Uterus (tissue), 3 donors: ENCODE measurements at regions not wholly inside any gene's neighbourhood (a gene's known extent, or its start where the extent isn't known, plus 50 kb on each side); places are given as distances from the start of the nearest gene placed in this dataset. TPM values are rescaled to one million over a fixed set of nuclear protein-coding genes. Genes with fewer than 3 reads are reported as not detected.

Experiments used
- DNase-seq, 2 donors: peaks; one replicate each; pipeline ENCODE4 v3.0.0-alpha.2; 2019 to 2020
- H3K27ac ChIP-seq, 2 donors: fragments of 200-600 bp; sonication (generic); 1 replicate in 1 of 2; 2 replicates in 1 of 2; pipeline ENCODE4 v1.5.1; 2016 to 2018
- H3K27me3 ChIP-seq, 2 donors: fragments of 200-600 bp; sonication (generic); one replicate each; pipeline ENCODE4 v1.5.1; 2018 to 2019; ENCODE audit warnings: control low read depth in 1 of 2
- H3K36me3 ChIP-seq, 2 donors: fragments of 200-600 bp; sonication (generic); one replicate each; pipeline ENCODE4 v1.5.1; 2019; ENCODE audit warnings: control low read depth in 1 of 2
- H3K4me1 ChIP-seq, 2 donors: fragments of 200-600 bp; sonication (generic); one replicate each; pipeline ENCODE4 v1.5.1; 2018 to 2019; ENCODE audit warnings: control low read depth in 1 of 2
- H3K4me3 ChIP-seq, 2 donors: fragments of 200-600 bp; sonication (generic); 1 replicate in 1 of 2; 2 replicates in 1 of 2; pipeline ENCODE4 v1.5.1; 2018 to 2019; ENCODE audit warnings: mild to moderate bottlenecking in 1 of 2
- H3K9me3 ChIP-seq, 2 donors: fragments of 200-600 bp; sonication (generic); one replicate each; pipeline ENCODE4 v1.5.1; 2019; ENCODE audit warnings: control low read depth in 1 of 2
- POLR2A ChIP-seq, 2 donors: fragments of 450-650 bp; IDR thresholded peaks; one replicate each; pipeline ENCODE4 v1.6.1; 2016; ENCODE audit warnings: antibody characterized with exemption in 2 of 2, mild to moderate bottlenecking in 1 of 2, moderate library complexity in 1 of 2
- intact Hi-C: fragments of 100-400 bp; cut with DNase I; formaldehyde crosslinking; loops from one replicate; pipeline ENCODE4 v1.15.1; 2023; ENCODE audit warnings: low total_unique reads
- small RNA-seq: library from RNA; depleted of rRNA; stranded (forward); fragments of <200 nt; gene quantifications from one replicate; pipeline ENCODE3, GENCODE V24; 2016
- TF ChIP-seq, protein P1 (sequence below), 4 experiments: fragments of 200-600 bp in 2 of 4; fragments of 450-650 bp in 2 of 4; sonication (generic) in 2 of 4; IDR thresholded peaks; one replicate each; pipeline ENCODE4 v1.5.1; 2016 to 2019; ENCODE audit warnings: antibody characterized with exemption in 4 of 4, mild to moderate bottlenecking in 2 of 4, moderate library complexity in 1 of 4
- donor health status: DM: yes; HTN: yes; CAD: no.

DNA sequence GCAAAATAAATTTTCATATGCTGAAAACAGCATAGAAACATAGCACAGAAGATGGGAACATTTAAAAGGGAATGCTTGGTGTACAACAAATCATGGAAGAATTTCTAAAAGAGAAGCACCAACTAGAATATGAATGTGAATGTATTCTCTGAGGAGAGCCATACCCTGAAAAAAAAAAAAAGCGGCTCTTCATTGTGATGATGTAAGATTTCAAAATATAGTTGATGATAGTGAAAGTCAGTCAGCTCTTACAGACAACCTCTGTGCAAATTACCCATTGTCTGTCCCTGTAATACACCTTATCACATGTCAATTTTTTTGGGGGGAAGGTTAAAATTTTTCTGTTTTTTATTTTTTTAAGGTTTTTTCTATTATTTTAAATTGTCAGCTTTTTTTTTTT, 58.6 kb upstream of the PTCHD4 start:
- H3K9me3 ChIP-seq, result no peaks in the 10 kb centered on the region
- no peak for TF ChIP-seq POLR2A (IDR thresholded peaks at IDR 0.05)
- TF ChIP-seq, protein P1, sequence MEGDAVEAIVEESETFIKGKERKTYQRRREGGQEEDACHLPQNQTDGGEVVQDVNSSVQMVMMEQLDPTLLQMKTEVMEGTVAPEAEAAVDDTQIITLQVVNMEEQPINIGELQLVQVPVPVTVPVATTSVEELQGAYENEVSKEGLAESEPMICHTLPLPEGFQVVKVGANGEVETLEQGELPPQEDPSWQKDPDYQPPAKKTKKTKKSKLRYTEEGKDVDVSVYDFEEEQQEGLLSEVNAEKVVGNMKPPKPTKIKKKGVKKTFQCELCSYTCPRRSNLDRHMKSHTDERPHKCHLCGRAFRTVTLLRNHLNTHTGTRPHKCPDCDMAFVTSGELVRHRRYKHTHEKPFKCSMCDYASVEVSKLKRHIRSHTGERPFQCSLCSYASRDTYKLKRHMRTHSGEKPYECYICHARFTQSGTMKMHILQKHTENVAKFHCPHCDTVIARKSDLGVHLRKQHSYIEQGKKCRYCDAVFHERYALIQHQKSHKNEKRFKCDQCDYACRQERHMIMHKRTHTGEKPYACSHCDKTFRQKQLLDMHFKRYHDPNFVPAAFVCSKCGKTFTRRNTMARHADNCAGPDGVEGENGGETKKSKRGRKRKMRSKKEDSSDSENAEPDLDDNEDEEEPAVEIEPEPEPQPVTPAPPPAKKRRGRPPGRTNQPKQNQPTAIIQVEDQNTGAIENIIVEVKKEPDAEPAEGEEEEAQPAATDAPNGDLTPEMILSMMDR (IDR thresholded peaks at IDR 0.05), result no peak
- H3K27ac ChIP-seq, result no peak overlapping the region
- intact Hi-C loops, result no loop called here
- H3K4me1 ChIP-seq, result no peaks in the 10 kb centered on the region
- H3K27me3 ChIP-seq, result no peaks in the 10 kb centered on the region
- H3K4me3 ChIP-seq, result no peak overlapping the region
- no peaks in the 10 kb centered on the region for H3K36me3 ChIP-seq
- no peak for DNase-seq

Small RNA genes in the stretch of these regions (small RNA-seq; reads per million reads assigned to genes)
- not detected for gene FO393413.1
- gene RNU7-65P, result not detected
